ENCODE measurements at regions not wholly inside any gene's neighbourhood (a gene's known extent, or its start where the extent isn't known, plus 50 kb on each side); places are given as distances from the start of the nearest gene placed in this dataset.

- Mint-ChIP-seq H3K27me3 (peaks cover 10% of the 10 kb centered on the region), H3K4me3 (no peak overlapping the region), H3K36me3 (ENCODE audit: low read depth) (no peaks in the 10 kb centered on the region), H3K27ac (no peak overlapping the region), H3K9me3 (no peaks in the 10 kb centered on the region), H3K4me1 (no peaks in the 10 kb centered on the region)
- ChIA-PET POLR2A (no interaction called here), CTCF (interaction anchor here (1.0 kb wide), 1 partner anchor 9 kb away, joined by 3 read pairs; no protein-coding TSS in a partner anchor)
- DNase-seq, result no peak
These were observed 96.1 kb upstream of the HABP2 start for GRCh38 chr10:113456741-113457140.

- no peak for DNase-seq
- no peaks in the 10 kb centered on the region for H3K9me3 Mint-ChIP-seq
- CTCF ChIA-PET, result interaction anchor here (1.0 kb wide), 1 partner anchor 10 kb away, joined by 3 read pairs; no protein-coding TSS in a partner anchor
- no peak overlapping the region for H3K27ac Mint-ChIP-seq
- H3K4me3 Mint-ChIP-seq, result no peak overlapping the region
- peaks cover 11% of the 10 kb centered on the region for H3K27me3 Mint-ChIP-seq
- no peaks in the 10 kb centered on the region for H3K36me3 Mint-ChIP-seq (ENCODE audit: low read depth)
- no peaks in the 10 kb centered on the region for H3K4me1 Mint-ChIP-seq
- POLR2A ChIA-PET, result no interaction called here
These were observed 95.4 kb upstream of the HABP2 start for GRCh38 chr10:113457408-113457807.

GRCh38 chr10:113458451-113458850 lies 94.4 kb upstream of the HABP2 start:
- H3K36me3 Mint-ChIP-seq (ENCODE audit: low read depth), result no peaks in the 10 kb centered on the region
- CTCF ChIA-PET, result no interaction called here
- H3K4me1 Mint-ChIP-seq, result no peaks in the 10 kb centered on the region
- no peak overlapping the region for H3K4me3 Mint-ChIP-seq
- peaks cover 14% of the 10 kb centered on the region for H3K27me3 Mint-ChIP-seq
- POLR2A ChIA-PET, result no interaction called here
- no peak overlapping the region for H3K27ac Mint-ChIP-seq
- H3K9me3 Mint-ChIP-seq, result no peaks in the 10 kb centered on the region
- DNase-seq, result no peak

GRCh38 chr10:113458944-113459343 lies 93.9 kb upstream of the HABP2 start:
- ChIA-PET POLR2A (no interaction called here), CTCF (no interaction called here)
- no peak for DNase-seq
- no peaks in the 10 kb centered on the region for H3K4me1 Mint-ChIP-seq
- H3K27me3 Mint-ChIP-seq, result peaks cover 19% of the 10 kb centered on the region
- H3K4me3 Mint-ChIP-seq, result no peak overlapping the region
- no peaks in the 10 kb centered on the region for H3K9me3 Mint-ChIP-seq
- no peaks in the 10 kb centered on the region for H3K36me3 Mint-ChIP-seq (ENCODE audit: low read depth)
- H3K27ac Mint-ChIP-seq, result no peak overlapping the region

- H3K9me3 Mint-ChIP-seq, result no peaks in the 10 kb centered on the region
- H3K27me3 Mint-ChIP-seq, result peaks cover 26% of the 10 kb centered on the region
- H3K27ac Mint-ChIP-seq, result no peak overlapping the region
- H3K36me3 Mint-ChIP-seq (ENCODE audit: low read depth), result no peaks in the 10 kb centered on the region
- no peak for DNase-seq
- H3K4me1 Mint-ChIP-seq, result no peaks in the 10 kb centered on the region
- CTCF ChIA-PET, result no interaction called here
- POLR2A ChIA-PET, result no interaction called here
- H3K4me3 Mint-ChIP-seq, result no peak overlapping the region
These were observed 93.1 kb upstream of the HABP2 start for GRCh38 chr10:113459626-113460280.

GRCh38 chr10:113463083-113463482 lies 89.8 kb upstream of the HABP2 start:
- CTCF ChIA-PET, result no interaction called here
- POLR2A ChIA-PET, result no interaction called here
- DNase-seq, result no peak
- peaks cover 28% of the 10 kb centered on the region for H3K27me3 Mint-ChIP-seq
- no peaks in the 10 kb centered on the region for H3K36me3 Mint-ChIP-seq (ENCODE audit: low read depth)
- H3K27ac Mint-ChIP-seq, result no peak overlapping the region
- no peaks in the 10 kb centered on the region for H3K9me3 Mint-ChIP-seq
- no peak overlapping the region for H3K4me3 Mint-ChIP-seq
- no peaks in the 10 kb centered on the region for H3K4me1 Mint-ChIP-seq

- Mint-ChIP-seq H3K4me3 (no peak overlapping the region), H3K9me3 (no peaks in the 10 kb centered on the region), H3K36me3 (ENCODE audit: low read depth) (no peaks in the 10 kb centered on the region), H3K27me3 (peaks cover 28% of the 10 kb centered on the region), H3K27ac (no peak overlapping the region), H3K4me1 (no peaks in the 10 kb centered on the region)
- POLR2A ChIA-PET, result no interaction called here
- DNase-seq, result no peak
- CTCF ChIA-PET, result no interaction called here
These were observed 89.1 kb upstream of the HABP2 start for GRCh38 chr10:113463777-113464176.

GRCh38 chr10:113469796-113470195 lies 83.1 kb upstream of the HABP2 start:
- Mint-ChIP-seq H3K36me3 (ENCODE audit: low read depth) (no peaks in the 10 kb centered on the region), H3K4me1 (no peaks in the 10 kb centered on the region), H3K4me3 (no peak overlapping the region), H3K9me3 (no peaks in the 10 kb centered on the region), H3K27me3 (peaks cover 4% of the 10 kb centered on the region), H3K27ac (no peak overlapping the region)
- CTCF ChIA-PET, result no interaction called here
- POLR2A ChIA-PET, result no interaction called here
- DNase-seq, result no peak

- ChIA-PET CTCF (no interaction called here), POLR2A (no interaction called here)
- no peak for DNase-seq
- no peak overlapping the region for H3K27ac Mint-ChIP-seq
- no peaks in the 10 kb centered on the region for H3K36me3 Mint-ChIP-seq (ENCODE audit: low read depth)
- no peaks in the 10 kb centered on the region for H3K4me1 Mint-ChIP-seq
- H3K27me3 Mint-ChIP-seq, result peaks cover 3% of the 10 kb centered on the region
- no peaks in the 10 kb centered on the region for H3K9me3 Mint-ChIP-seq
- H3K4me3 Mint-ChIP-seq, result no peak overlapping the region
These were observed 82.2 kb upstream of the HABP2 start for GRCh38 chr10:113470372-113471240.

- H3K27ac Mint-ChIP-seq, result no peak overlapping the region
- ChIA-PET POLR2A (no interaction called here), CTCF (no interaction called here)
- H3K27me3 Mint-ChIP-seq, result peaks cover 3% of the 10 kb centered on the region
- no peak overlapping the region for H3K4me3 Mint-ChIP-seq
- no peaks in the 10 kb centered on the region for H3K36me3 Mint-ChIP-seq (ENCODE audit: low read depth)
- no peak for DNase-seq
- no peaks in the 10 kb centered on the region for H3K9me3 Mint-ChIP-seq
- no peaks in the 10 kb centered on the region for H3K4me1 Mint-ChIP-seq
These were observed 81.4 kb upstream of the HABP2 start for GRCh38 chr10:113471241-113471996.

GRCh38 chr10:113473011-113473410 lies 79.8 kb upstream of the HABP2 start:
- ChIA-PET CTCF (no interaction called here), POLR2A (interaction anchor here (0.6 kb wide), 1 partner anchor 1522 kb away, joined by 3 read pairs; no protein-coding TSS in a partner anchor)
- no peak overlapping the region for H3K27ac Mint-ChIP-seq
- no peaks in the 10 kb centered on the region for H3K36me3 Mint-ChIP-seq (ENCODE audit: low read depth)
- no peaks in the 10 kb centered on the region for H3K4me1 Mint-ChIP-seq
- H3K4me3 Mint-ChIP-seq, result no peak overlapping the region
- H3K9me3 Mint-ChIP-seq, result no peaks in the 10 kb centered on the region
- H3K27me3 Mint-ChIP-seq, result peaks cover 3% of the 10 kb centered on the region
- no peak for DNase-seq

GRCh38 chr10:113473851-113474250 lies 79.0 kb upstream of the HABP2 start:
- ChIA-PET CTCF (interaction anchor here (0.6 kb wide), 1 partner anchor 318 kb away, joined by 3 read pairs; no protein-coding TSS in a partner anchor), POLR2A (no interaction called here)
- Mint-ChIP-seq H3K36me3 (ENCODE audit: low read depth) (no peaks in the 10 kb centered on the region), H3K9me3 (no peaks in the 10 kb centered on the region), H3K27me3 (peaks cover 3% of the 10 kb centered on the region), H3K4me3 (no peak overlapping the region), H3K27ac (no peak overlapping the region), H3K4me1 (no peaks in the 10 kb centered on the region)
- DNase-seq, result no peak

GRCh38 chr10:113474752-113475151 lies 78.1 kb upstream of the HABP2 start:
- no peaks in the 10 kb centered on the region for H3K36me3 Mint-ChIP-seq (ENCODE audit: low read depth)
- H3K27ac Mint-ChIP-seq, result no peak overlapping the region
- no peaks in the 10 kb centered on the region for H3K4me1 Mint-ChIP-seq
- peaks cover 3% of the 10 kb centered on the region for H3K27me3 Mint-ChIP-seq
- no peak overlapping the region for H3K4me3 Mint-ChIP-seq
- no peak for DNase-seq
- H3K9me3 Mint-ChIP-seq, result peaks cover 4% of the 10 kb centered on the region
- ChIA-PET CTCF (no interaction called here), POLR2A (no interaction called here)

All from activated CD4-positive, alpha-beta T cell treated with anti-CD3 and anti-CD28 coated beads, Interleukin-2, amount 10 ng/mL, durations not matched to agents 7 days and 5 days (primary cell).